Panc1 (cell line): ENCODE measurements at regions not wholly inside any gene's neighbourhood (a gene's known extent, or its start where the extent isn't known, plus 50 kb on each side); places are given as distances from the start of the nearest gene placed in this dataset.

Experiments
- CTCF ChIP-seq: fragments of 450-650 bp; IDR thresholded peaks from 2 replicates; pipeline ENCODE4 v1.5.1; 2017; ENCODE audit warnings: mild to moderate bottlenecking
- POLR2AphosphoS5 ChIP-seq: IDR thresholded peaks from 2 replicates; pipeline ENCODE4 v1.6.1; 2012; ENCODE audit warnings: mild to moderate bottlenecking, low read depth, low read length, moderate library complexity
- SIN3A ChIP-seq: IDR thresholded peaks from 2 replicates; pipeline ENCODE4 v1.6.1; 2012; ENCODE audit warnings: low read depth, mild to moderate bottlenecking, low read length, moderate library complexity, borderline replicate concordance; ENCODE audit not compliant: insufficient read depth
- TF ChIP-seq, protein P1 (sequence below), 2 experiments: IDR thresholded peaks; 2 replicates each; pipeline ENCODE4 v1.6.1; 2011 to 2012; ENCODE audit warnings: low read depth in 2 of 2, control low read depth in 1 of 2, low read length in 1 of 2, mild to moderate bottlenecking in 1 of 2, moderate library complexity in 1 of 2; ENCODE audit not compliant: insufficient read depth in 1 of 2

- TF ChIP-seq CTCF (no peak), POLR2AphosphoS5 (no peak), SIN3A (no peak)
- TF ChIP-seq, protein P1, sequence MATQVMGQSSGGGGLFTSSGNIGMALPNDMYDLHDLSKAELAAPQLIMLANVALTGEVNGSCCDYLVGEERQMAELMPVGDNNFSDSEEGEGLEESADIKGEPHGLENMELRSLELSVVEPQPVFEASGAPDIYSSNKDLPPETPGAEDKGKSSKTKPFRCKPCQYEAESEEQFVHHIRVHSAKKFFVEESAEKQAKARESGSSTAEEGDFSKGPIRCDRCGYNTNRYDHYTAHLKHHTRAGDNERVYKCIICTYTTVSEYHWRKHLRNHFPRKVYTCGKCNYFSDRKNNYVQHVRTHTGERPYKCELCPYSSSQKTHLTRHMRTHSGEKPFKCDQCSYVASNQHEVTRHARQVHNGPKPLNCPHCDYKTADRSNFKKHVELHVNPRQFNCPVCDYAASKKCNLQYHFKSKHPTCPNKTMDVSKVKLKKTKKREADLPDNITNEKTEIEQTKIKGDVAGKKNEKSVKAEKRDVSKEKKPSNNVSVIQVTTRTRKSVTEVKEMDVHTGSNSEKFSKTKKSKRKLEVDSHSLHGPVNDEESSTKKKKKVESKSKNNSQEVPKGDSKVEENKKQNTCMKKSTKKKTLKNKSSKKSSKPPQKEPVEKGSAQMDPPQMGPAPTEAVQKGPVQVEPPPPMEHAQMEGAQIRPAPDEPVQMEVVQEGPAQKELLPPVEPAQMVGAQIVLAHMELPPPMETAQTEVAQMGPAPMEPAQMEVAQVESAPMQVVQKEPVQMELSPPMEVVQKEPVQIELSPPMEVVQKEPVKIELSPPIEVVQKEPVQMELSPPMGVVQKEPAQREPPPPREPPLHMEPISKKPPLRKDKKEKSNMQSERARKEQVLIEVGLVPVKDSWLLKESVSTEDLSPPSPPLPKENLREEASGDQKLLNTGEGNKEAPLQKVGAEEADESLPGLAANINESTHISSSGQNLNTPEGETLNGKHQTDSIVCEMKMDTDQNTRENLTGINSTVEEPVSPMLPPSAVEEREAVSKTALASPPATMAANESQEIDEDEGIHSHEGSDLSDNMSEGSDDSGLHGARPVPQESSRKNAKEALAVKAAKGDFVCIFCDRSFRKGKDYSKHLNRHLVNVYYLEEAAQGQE (IDR thresholded peaks at IDR 0.05; ENCODE audit: insufficient read depth in 1 of 2, low read depth in 2 of 2, low read length in 1 of 2), result no peak
Measured at GRCh38 chr2:53438100-53438499, 329.5 kb upstream of the CHAC2 start.
